H1 (cell line): ENCODE measurements at regions not wholly inside any gene's neighbourhood (a gene's known extent, or its start where the extent isn't known, plus 50 kb on each side); places are given as distances from the start of the nearest gene placed in this dataset.

Experiments
- EP300 ChIP-seq, 2 experiments: IDR thresholded peaks; 1 replicate in 1 of 2; 2 replicates in 1 of 2; pipeline ENCODE4 v1.6.1; 2011 to 2012; ENCODE audit warnings: low read depth in 2 of 2, low read length in 2 of 2, mild to moderate bottlenecking in 2 of 2, borderline replicate concordance in 1 of 2, inconsistent platforms in 1 of 2, moderate library complexity in 1 of 2
- MAX ChIP-seq: IDR thresholded peaks from 2 replicates; pipeline ENCODE4 v1.6.1; 2012; ENCODE audit warnings: inconsistent platforms
- RAD21 ChIP-seq, 2 experiments: IDR thresholded peaks in 1 of 2; conservative IDR thresholded peaks in 1 of 2; 2 replicates each; pipeline ENCODE4 v1.6.1; 2011; ENCODE audit warnings: low read depth in 2 of 2, low read length in 2 of 2, improper control_type of control experiment in 1 of 2, inconsistent platforms in 1 of 2, mild to moderate bottlenecking in 1 of 2, moderate library complexity in 1 of 2
- SIN3A ChIP-seq, 2 experiments: IDR thresholded peaks in 1 of 2; conservative IDR thresholded peaks in 1 of 2; 2 replicates each; pipeline ENCODE4 v1.6.1; 2011 to 2012; ENCODE audit warnings: low read length in 2 of 2, improper control_type of control experiment in 1 of 2, low read depth in 1 of 2, mild to moderate bottlenecking in 1 of 2
- TBP ChIP-seq: IDR thresholded peaks from 2 replicates; pipeline ENCODE4 v1.6.1; 2011; ENCODE audit warnings: low read depth, low read length, improper control_type of control experiment
- TF ChIP-seq, protein P1 (sequence below): IDR thresholded peaks from 2 replicates; pipeline ENCODE4 v1.6.1; 2011; ENCODE audit warnings: low read length, improper control_type of control experiment
- TF ChIP-seq, protein P2 (sequence below), 3 experiments: IDR thresholded peaks; 1 replicate in 2 of 3; 2 replicates in 1 of 3; pipeline versions ENCODE4 v1.5.1 to v1.6.1; 2011; ENCODE audit warnings: low read length in 3 of 3, mild to moderate bottlenecking in 3 of 3, inconsistent platforms in 2 of 3, low read depth in 1 of 3, moderate library complexity in 1 of 3; ENCODE audit not compliant: insufficient read depth in 1 of 3; ENCODE audit errors: control extremely low read depth in 1 of 3

GRCh38 chr2:163319006-163319405 is 416.8 kb downstream of the FIGN start:
- TF ChIP-seq EP300 (IDR thresholded peaks at IDR 0.05; ENCODE audit: borderline replicate concordance in 1 of 2, low read depth in 2 of 2, low read length in 2 of 2) (no peak), MAX (no peak), RAD21 (IDR thresholded peaks at IDR 0.05 in 1 of 2, conservative IDR thresholded peaks at IDR 0.05 in 1 of 2; ENCODE audit: low read depth in 2 of 2, low read length in 2 of 2) (no peak), SIN3A (conservative IDR thresholded peaks at IDR 0.05 in 1 of 2, IDR thresholded peaks at IDR 0.05 in 1 of 2; ENCODE audit: low read depth in 1 of 2, low read length in 2 of 2) (no peak), TBP (no peak)
- TF ChIP-seq, protein P1, sequence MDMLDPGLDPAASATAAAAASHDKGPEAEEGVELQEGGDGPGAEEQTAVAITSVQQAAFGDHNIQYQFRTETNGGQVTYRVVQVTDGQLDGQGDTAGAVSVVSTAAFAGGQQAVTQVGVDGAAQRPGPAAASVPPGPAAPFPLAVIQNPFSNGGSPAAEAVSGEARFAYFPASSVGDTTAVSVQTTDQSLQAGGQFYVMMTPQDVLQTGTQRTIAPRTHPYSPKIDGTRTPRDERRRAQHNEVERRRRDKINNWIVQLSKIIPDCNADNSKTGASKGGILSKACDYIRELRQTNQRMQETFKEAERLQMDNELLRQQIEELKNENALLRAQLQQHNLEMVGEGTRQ, result no peak
- TF ChIP-seq, protein P2, sequence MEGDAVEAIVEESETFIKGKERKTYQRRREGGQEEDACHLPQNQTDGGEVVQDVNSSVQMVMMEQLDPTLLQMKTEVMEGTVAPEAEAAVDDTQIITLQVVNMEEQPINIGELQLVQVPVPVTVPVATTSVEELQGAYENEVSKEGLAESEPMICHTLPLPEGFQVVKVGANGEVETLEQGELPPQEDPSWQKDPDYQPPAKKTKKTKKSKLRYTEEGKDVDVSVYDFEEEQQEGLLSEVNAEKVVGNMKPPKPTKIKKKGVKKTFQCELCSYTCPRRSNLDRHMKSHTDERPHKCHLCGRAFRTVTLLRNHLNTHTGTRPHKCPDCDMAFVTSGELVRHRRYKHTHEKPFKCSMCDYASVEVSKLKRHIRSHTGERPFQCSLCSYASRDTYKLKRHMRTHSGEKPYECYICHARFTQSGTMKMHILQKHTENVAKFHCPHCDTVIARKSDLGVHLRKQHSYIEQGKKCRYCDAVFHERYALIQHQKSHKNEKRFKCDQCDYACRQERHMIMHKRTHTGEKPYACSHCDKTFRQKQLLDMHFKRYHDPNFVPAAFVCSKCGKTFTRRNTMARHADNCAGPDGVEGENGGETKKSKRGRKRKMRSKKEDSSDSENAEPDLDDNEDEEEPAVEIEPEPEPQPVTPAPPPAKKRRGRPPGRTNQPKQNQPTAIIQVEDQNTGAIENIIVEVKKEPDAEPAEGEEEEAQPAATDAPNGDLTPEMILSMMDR (IDR thresholded peaks at IDR 0.05; ENCODE audit: control extremely low read depth in 1 of 3, insufficient read depth in 1 of 3, low read depth in 1 of 3, low read length in 3 of 3), result no peak
